Gastrocnemius medialis (tissue), 4 donors: ENCODE measurements at regions not wholly inside any gene's neighbourhood (a gene's known extent, or its start where the extent isn't known, plus 50 kb on each side); places are given as distances from the start of the nearest gene placed in this dataset.

Experiments
- ATAC-seq, 2 donors: fragments of 150-250 bp; one replicate each; pipeline ENCODE4 v1.9.1; 2016
- DNase-seq, 2 donors: peaks; one replicate each; pipeline ENCODE4 v3.0.0-alpha.2; 2019
- H3K27ac ChIP-seq, 4 donors: fragments of 200-600 bp; sonication (generic); 1 replicate in 1 of 4; 2 replicates in 3 of 4; pipeline ENCODE4 v1.5.1; 2016 to 2018; ENCODE audit warnings: mild to moderate bottlenecking in 2 of 4, moderate library complexity in 1 of 4
- H3K27me3 ChIP-seq, 3 donors: fragments of 200-600 bp; sonication (generic) in 2 of 3; 1 replicate in 1 of 3; 2 replicates in 2 of 3; pipeline versions ENCODE4 v1.5.1 to v1.6.0; 2016 to 2019; ENCODE audit warnings: mild to moderate bottlenecking in 1 of 3, moderate library complexity in 1 of 3
- H3K36me3 ChIP-seq, 2 donors: fragments of 200-600 bp; sonication (generic) in 1 of 2; one replicate each; pipeline ENCODE4 v1.5.1; 2017 to 2018
- H3K4me1 ChIP-seq, 2 donors: fragments of 200-600 bp; sonication (generic) in 1 of 2; one replicate each; pipeline ENCODE4 v1.5.1; 2016 to 2017; ENCODE audit warnings: mild to moderate bottlenecking in 2 of 2
- H3K4me3 ChIP-seq, 4 donors: fragments of 200-600 bp; sonication (generic) in 3 of 4; 1 replicate in 1 of 4; 2 replicates in 3 of 4; pipeline ENCODE4 v1.5.1; 2016 to 2019; ENCODE audit warnings: mild to moderate bottlenecking in 2 of 4
- H3K9me3 ChIP-seq, 3 donors: fragments of 200-600 bp; sonication (generic) in 2 of 3; 1 replicate in 1 of 3; 2 replicates in 2 of 3; pipeline ENCODE4 v1.5.1; 2016 to 2019
- CTCF ChIP-seq, 5 experiments: fragments of 450-650 bp in 3 of 5; fragments of 200-600 bp in 2 of 5; sonication (generic) in 2 of 5; IDR thresholded peaks in 4 of 5; conservative IDR thresholded peaks in 1 of 5; 1 replicate in 4 of 5; 2 replicates in 1 of 5; pipeline ENCODE4 v1.5.1; 2016 to 2019; ENCODE audit warnings: antibody characterized with exemption in 5 of 5, mild to moderate bottlenecking in 3 of 5, moderate library complexity in 3 of 5
- POLR2A ChIP-seq, 2 donors: fragments of 450-650 bp; IDR thresholded peaks; one replicate each; pipeline ENCODE4 v1.6.1; 2017; ENCODE audit warnings: antibody characterized with exemption in 2 of 2, mild to moderate bottlenecking in 2 of 2, moderate library complexity in 2 of 2
- in situ Hi-C, 4 donors: fragments of 200-750 bp; cut with MboI; loops; one replicate each; pipeline versions ENCODE4 v1.15.0 to v1.8.0; 2017; ENCODE audit warnings: low sequenced_read_pairs in 4 of 4
- intact Hi-C: fragments of 100-400 bp; cut with DNase I; formaldehyde crosslinking; loops from one replicate; pipeline ENCODE4 v1.15.1; 2023; ENCODE audit warnings: low total_unique reads

GRCh38 chr18:59758106-59758505, 60.9 kb upstream of the CCBE1 start:
- no peak for DNase-seq
- ATAC-seq, result no peak
- intact Hi-C loops (no loop called here), in situ Hi-C loops (no loop called here)
- Histone ChIP-seq H3K27me3 (no peaks in the 10 kb centered on the region), H3K27ac (no peak overlapping the region), H3K4me1 (no peaks in the 10 kb centered on the region), H3K4me3 (no peak overlapping the region), H3K36me3 (no peaks in the 10 kb centered on the region), H3K9me3 (no peaks in the 10 kb centered on the region)
- TF ChIP-seq POLR2A (IDR thresholded peaks at IDR 0.05) (no peak), CTCF (IDR thresholded peaks at IDR 0.05 in 4 of 5, conservative IDR thresholded peaks at IDR 0.05 in 1 of 5) (no peak)

- in situ Hi-C loops (no loop called here), intact Hi-C loops (no loop called here)
- TF ChIP-seq POLR2A (IDR thresholded peaks at IDR 0.05) (no peak), CTCF (IDR thresholded peaks at IDR 0.05 in 4 of 5, conservative IDR thresholded peaks at IDR 0.05 in 1 of 5) (no peak)
- Histone ChIP-seq H3K36me3 (no peaks in the 10 kb centered on the region), H3K27me3 (no peaks in the 10 kb centered on the region), H3K9me3 (no peaks in the 10 kb centered on the region), H3K27ac (no peak overlapping the region), H3K4me3 (no peak overlapping the region), H3K4me1 (no peaks in the 10 kb centered on the region)
- ATAC-seq (no peak), DNase-seq (no peak)
These were observed 55.4 kb upstream of the CCBE1 start for GRCh38 chr18:59752666-59753065.

- DNase-seq, result no peak
- TF ChIP-seq POLR2A (IDR thresholded peaks at IDR 0.05), result no peak
- TF ChIP-seq CTCF (IDR thresholded peaks at IDR 0.05 in 4 of 5, conservative IDR thresholded peaks at IDR 0.05 in 1 of 5), result no peak
- Histone ChIP-seq H3K36me3 (no peaks in the 10 kb centered on the region), H3K4me3 (no peak overlapping the region), H3K9me3 (no peaks in the 10 kb centered on the region), H3K27ac (no peak overlapping the region), H3K27me3 (no peaks in the 10 kb centered on the region), H3K4me1 (no peaks in the 10 kb centered on the region)
- intact Hi-C loops (no loop called here), in situ Hi-C loops (no loop called here)
- ATAC-seq, result no peak
These were observed 54.0 kb upstream of the CCBE1 start for GRCh38 chr18:59751186-59751585.

GRCh38 chr18:59748628-59749360, 51.6 kb upstream of the CCBE1 start:
- in situ Hi-C loops, result no loop called here
- TF ChIP-seq CTCF (IDR thresholded peaks at IDR 0.05 in 4 of 5, conservative IDR thresholded peaks at IDR 0.05 in 1 of 5) (no peak), POLR2A (IDR thresholded peaks at IDR 0.05) (no peak)
- DNase-seq, result no peak

More at GRCh38 chr18:59748628-59749360, 51.6 kb upstream of the CCBE1 start:
- Histone ChIP-seq H3K27ac (no peak overlapping the region), H3K9me3 (no peaks in the 10 kb centered on the region), H3K27me3 (no peaks in the 10 kb centered on the region), H3K4me3 (no peak overlapping the region), H3K36me3 (no peaks in the 10 kb centered on the region), H3K4me1 (no peaks in the 10 kb centered on the region)
- ATAC-seq, result no peak
- intact Hi-C loops, result no loop called here
